ENCODE measurements at regions not wholly inside any gene's neighbourhood (a gene's known extent, or its start where the extent isn't known, plus 50 kb on each side); places are given as distances from the start of the nearest gene placed in this dataset.

DNA sequence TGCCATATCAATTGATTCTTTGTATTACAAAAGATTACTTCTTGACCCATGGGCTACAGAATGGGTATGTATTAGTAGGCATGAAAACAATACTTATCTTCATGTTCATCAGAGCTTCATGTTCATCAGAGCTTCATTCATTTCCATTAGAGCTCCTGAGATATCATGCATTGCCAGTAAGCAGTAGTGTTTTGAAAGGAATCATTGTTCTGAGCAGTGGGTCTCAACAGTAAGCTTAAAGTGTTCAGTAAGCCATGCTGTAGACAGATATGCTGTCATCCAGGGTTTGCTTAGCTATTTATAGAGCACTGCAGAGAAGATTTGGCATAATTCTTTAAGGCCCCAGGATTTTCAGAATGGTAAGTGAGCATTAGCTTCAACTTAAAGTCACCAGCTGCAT is 596.1 kb downstream of the ZNF385D start:
- H3K4me2 ChIP-seq (ENCODE audit: insufficient read depth, insufficient read length, low read length): no peak overlapping the region
- Mint-ChIP-seq H3K27me3 (ENCODE audit: low read depth) (no peaks in the 10 kb centered on the region), H3K27ac (no peak overlapping the region), H3K4me3 (no peak overlapping the region), H3K36me3 (ENCODE audit: insufficient read depth in 1 of 3, low read depth in 3 of 3) (no peaks in the 10 kb centered on the region; a peak in 1 of 7 replicates), H3K9me3 (no peaks in the 10 kb centered on the region), H3K4me1 (no peaks in the 10 kb centered on the region)
- no peaks in the 10 kb centered on the region for H3K4me1 ChIP-seq (ENCODE audit: insufficient read depth, low read length)
- no peak overlapping the region for H4K8ac ChIP-seq (replicated peaks; ENCODE audit: insufficient read length, low read depth, low read length)
- H2BK20ac ChIP-seq (ENCODE audit: low read depth, low read length, poor library complexity, severe bottlenecking): no peak overlapping the region
- no peak overlapping the region for H2BK120ac ChIP-seq (ENCODE audit: low read depth, low read length, poor library complexity, severe bottlenecking)
- H3K18ac ChIP-seq (ENCODE audit: insufficient read length, low read depth, low read length): no peak overlapping the region
- no peak for DNase-seq
- no peaks in the 10 kb centered on the region for H3K9me3 ChIP-seq (ENCODE audit: control insufficient read depth, low read depth, low read length)
- no peak overlapping the region for H3K4ac ChIP-seq (ENCODE audit: low read depth, low read length)
- no peak overlapping the region for H2BK5ac ChIP-seq (ENCODE audit: insufficient read length, low read length)
- H4K20me1 ChIP-seq (ENCODE audit: control insufficient read depth, insufficient read depth, insufficient read length): no peaks in the 10 kb centered on the region
- no peak overlapping the region for H3K23ac ChIP-seq (ENCODE audit: insufficient read length, low read depth, low read length)
- no peak for TF ChIP-seq CTCF (conservative IDR thresholded peaks at IDR 0.05)
- no peak overlapping the region for H4K91ac ChIP-seq (ENCODE audit: insufficient read length, low read depth, low read length)
- no peak overlapping the region for H2AFZ ChIP-seq (ENCODE audit: low read length)
- no peaks in the 10 kb centered on the region for H3K79me2 ChIP-seq (ENCODE audit: insufficient read depth, low read length)
- H2BK12ac ChIP-seq (ENCODE audit: insufficient read length, low read depth, low read length): no peak overlapping the region
- no peak overlapping the region for H3K9ac ChIP-seq (ENCODE audit: extremely low read depth, insufficient read length, low read length)
- H3K14ac ChIP-seq (ENCODE audit: insufficient read depth, low read length): no peak overlapping the region
- H3K27ac ChIP-seq (ENCODE audit: insufficient read length, low read depth, low read length): no peak overlapping the region
- H2BK15ac ChIP-seq (ENCODE audit: low read depth, low read length): no peak overlapping the region
- H2AK5ac ChIP-seq (ENCODE audit: insufficient read length, low read length): no peak overlapping the region
- no peak overlapping the region for H4K5ac ChIP-seq (ENCODE audit: insufficient read length, low read depth, low read length)
- H3K27me3 ChIP-seq (ENCODE audit: insufficient read depth, low read length): no peaks in the 10 kb centered on the region
- no peak overlapping the region for H3T11ph ChIP-seq (ENCODE audit: low read length)
- H3K79me1 ChIP-seq (ENCODE audit: insufficient read depth, low read depth, low read length, poor library complexity, severe bottlenecking): no peaks in the 10 kb centered on the region
- no peak overlapping the region for H3K56ac ChIP-seq (ENCODE audit: insufficient read length, low read depth, low read length)
- H3K23me2 ChIP-seq (ENCODE audit: insufficient read length, low read depth, low read length, poor library complexity, severe bottlenecking): no peaks in the 10 kb centered on the region

All from H9 (cell line).